ENCODE measurements at regions not wholly inside any gene's neighbourhood (a gene's known extent, or its start where the extent isn't known, plus 50 kb on each side); places are given as distances from the start of the nearest gene placed in this dataset.

GRCh38 chr5:4386152-4386551 lies 754.0 kb upstream of the ADAMTS16 start:
- Histone ChIP-seq H3K23ac (ENCODE audit: insufficient read length, low read depth, low read length) (no peak overlapping the region), H3K4me2 (ENCODE audit: insufficient read depth, insufficient read length, low read length) (no peak overlapping the region), H3K79me1 (ENCODE audit: insufficient read depth, low read depth, low read length, poor library complexity, severe bottlenecking) (no peaks in the 10 kb centered on the region), H2BK20ac (ENCODE audit: low read depth, low read length, poor library complexity, severe bottlenecking) (no peak overlapping the region), H4K8ac (replicated peaks; ENCODE audit: insufficient read length, low read depth, low read length) (no peak overlapping the region), H3K4me1 (ENCODE audit: insufficient read depth, low read length) (no peaks in the 10 kb centered on the region), H3K23me2 (ENCODE audit: insufficient read length, low read depth, low read length, poor library complexity, severe bottlenecking) (no peaks in the 10 kb centered on the region), H3K4ac (ENCODE audit: low read depth, low read length) (no peak overlapping the region), H2AK5ac (ENCODE audit: insufficient read length, low read length) (no peak overlapping the region), H3K79me2 (ENCODE audit: insufficient read depth, low read length) (no peaks in the 10 kb centered on the region), H3K14ac (ENCODE audit: insufficient read depth, low read length) (no peak overlapping the region), H2BK5ac (ENCODE audit: insufficient read length, low read length) (no peak overlapping the region), H2BK15ac (ENCODE audit: low read depth, low read length) (no peak overlapping the region), H4K20me1 (ENCODE audit: control insufficient read depth, insufficient read depth, insufficient read length) (no peaks in the 10 kb centered on the region), H4K5ac (ENCODE audit: insufficient read length, low read depth, low read length) (no peak overlapping the region), H3K27ac (ENCODE audit: insufficient read length, low read depth, low read length) (no peak overlapping the region), H2AFZ (ENCODE audit: low read length) (no peak overlapping the region), H2BK12ac (ENCODE audit: insufficient read length, low read depth, low read length) (no peak overlapping the region), H2BK120ac (ENCODE audit: low read depth, low read length, poor library complexity, severe bottlenecking) (no peak overlapping the region), H3K56ac (ENCODE audit: insufficient read length, low read depth, low read length) (no peak overlapping the region), H3T11ph (ENCODE audit: low read length) (no peak overlapping the region), H3K27me3 (ENCODE audit: insufficient read depth, low read length) (no peaks in the 10 kb centered on the region), H3K9me3 (ENCODE audit: control insufficient read depth, low read depth, low read length) (no peaks in the 10 kb centered on the region), H3K18ac (ENCODE audit: insufficient read length, low read depth, low read length) (no peak overlapping the region), H3K9ac (ENCODE audit: extremely low read depth, insufficient read length, low read length) (no peak overlapping the region), H4K91ac (ENCODE audit: insufficient read length, low read depth, low read length) (no peak overlapping the region)
- Mint-ChIP-seq H3K27me3 (ENCODE audit: low read depth) (no peaks in the 10 kb centered on the region), H3K27ac (no peak overlapping the region), H3K36me3 (ENCODE audit: insufficient read depth in 1 of 3, low read depth in 3 of 3) (no peaks in the 10 kb centered on the region; a peak in 1 of 7 replicates), H3K4me1 (no peaks in the 10 kb centered on the region), H3K9me3 (peaks cover 0 to 3% of the 10 kb centered on the region in 2 experiments; a peak in 1 of 5 replicates), H3K4me3 (no peak overlapping the region)
- DNase-seq = no peak
- TF ChIP-seq CTCF (conservative IDR thresholded peaks at IDR 0.05) = no peak
- no CpG with 5 or more reads among the region's 1 CpG for WGBS (ENCODE audit: extremely low coverage, insufficient read length, low lambda C conversion rate)

All from H9 (cell line).